Ovary (tissue), 7 donors: ENCODE measurements at regions not wholly inside any gene's neighbourhood (a gene's known extent, or its start where the extent isn't known, plus 50 kb on each side); places are given as distances from the start of the nearest gene placed in this dataset.

Source experiments
- DNase-seq, 5 donors: peaks; one replicate each; pipeline ENCODE4 v3.0.0-alpha.2; 2019 to 2020
- H3K27ac ChIP-seq, 2 donors: fragments of 200-600 bp; one replicate each; pipeline versions ENCODE4 v1.5.1 to v1.8.0; 2019 to 2022
- H3K27me3 ChIP-seq: fragments of 200-600 bp; one replicate; pipeline ENCODE4 v1.8.0; 2022
- H3K36me3 ChIP-seq: fragments of 200-600 bp; sonication (generic); one replicate; pipeline ENCODE4 v1.5.1; 2019
- H3K4me1 ChIP-seq: one replicate; pipeline ENCODE4 v1.8.1; 2013; ENCODE audit warnings: mild to moderate bottlenecking, moderate library complexity; ENCODE audit not compliant: insufficient read depth
- H3K4me3 ChIP-seq: fragments of 200-600 bp; sonication (generic); one replicate; pipeline ENCODE4 v1.5.1; 2017
- H3K9me3 ChIP-seq, 2 donors: fragments of 200-600 bp in 1 of 2; sonication (generic) in 1 of 2; one replicate each; pipeline versions ENCODE4 v1.5.1 to v1.8.1; 2013 to 2019; ENCODE audit warnings: mild to moderate bottlenecking in 1 of 2, moderate library complexity in 1 of 2
- CTCF ChIP-seq, 3 donors: fragments of 450-650 bp in 2 of 3; fragments of 200-600 bp in 1 of 3; IDR thresholded peaks; one replicate each; pipeline versions ENCODE4 v1.5.1 to v1.8.0; 2016 to 2022; ENCODE audit warnings: antibody characterized with exemption in 3 of 3, mild to moderate bottlenecking in 1 of 3
- EP300 ChIP-seq: sonication (generic); formaldehyde crosslinking; IDR thresholded peaks from one replicate; pipeline ENCODE4 v1.6.1; 2017; ENCODE audit warnings: antibody characterized with exemption
- POLR2A ChIP-seq: fragments of 450-650 bp; IDR thresholded peaks from one replicate; pipeline ENCODE4 v1.6.1; 2017; ENCODE audit warnings: antibody characterized with exemption, mild to moderate bottlenecking, moderate library complexity
- WGBS, 3 donors: extraction: QIAGEN DNeasy Blood & Tissue Kit in 1 of 3; methylation state at CpG; one replicate each; pipeline versions ENCODE4 v1.1.5 to v1.1.7; 2013 to 2017; 5-methylcytosine and 5-hydroxymethylcytosine counted together
- intact Hi-C, 4 donors: fragments of 100-400 bp; cut with DNase I; formaldehyde crosslinking; loops; one replicate each; pipeline versions ENCODE4 v1.11.0 to v1.15.1; 2022 to 2023
- donor health status: DM: no; HTN: no; CAD: no; lungs with moderate emphysema.
- donor health status: DM: no; HTN: no; CAD: no.
- donor health status: Bipolar disorder and iron deficiency.
- donor health status: DM: no; HTN: no; CAD: no.
- donor health status: DM: yes; HTN: yes; CAD: no.

- H3K4me1 ChIP-seq = no peaks in the 10 kb centered on the region
- H3K4me3 ChIP-seq = no peak overlapping the region
- TF ChIP-seq CTCF (IDR thresholded peaks at IDR 0.05) = no peak
- 36 to 47% (median 40%) methylated on average over 8 of the region's 8 CpGs for WGBS, 3 donors
- no peaks in the 10 kb centered on the region for H3K27me3 ChIP-seq
- no peak overlapping the region for H3K27ac ChIP-seq
- intact Hi-C loops = no loop called here
- no peaks in the 10 kb centered on the region for H3K9me3 ChIP-seq
- DNase-seq = no peak
- H3K36me3 ChIP-seq = no peaks in the 10 kb centered on the region
Measured at GRCh38 chr5:109511980-109512734, 102.4 kb upstream of the PJA2 start.

DNA sequence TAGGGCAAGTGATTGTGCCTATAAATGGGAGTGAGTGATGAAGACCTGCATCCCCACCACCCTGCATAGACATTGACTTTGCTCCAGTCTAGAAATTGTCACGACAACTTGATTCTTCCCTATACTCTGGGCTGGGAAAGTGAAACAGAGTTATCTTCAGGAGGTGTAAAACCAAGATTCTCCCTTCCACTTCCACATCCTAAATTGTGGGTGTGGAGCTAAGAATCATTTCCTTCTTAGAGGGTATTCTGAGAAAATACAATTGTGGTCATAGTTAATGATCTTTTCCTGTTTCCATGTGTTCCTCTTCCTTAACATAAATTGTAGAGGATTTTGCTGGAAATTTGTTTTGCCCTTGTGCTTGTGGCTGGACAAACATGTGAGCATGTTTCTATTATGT is 96.8 kb upstream of the PJA2 start:
- Histone ChIP-seq H3K27ac (no peak overlapping the region), H3K9me3 (no peaks in the 10 kb centered on the region), H3K4me3 (no peak overlapping the region), H3K36me3 (no peaks in the 10 kb centered on the region), H3K4me1 (no peaks in the 10 kb centered on the region), H3K27me3 (no peaks in the 10 kb centered on the region)
- intact Hi-C loops = no loop called here
- 94 to 98% (median 96%) methylated on average over 1 of the region's 1 CpG for WGBS, 3 donors
- no peak for DNase-seq
- no peak for TF ChIP-seq POLR2A
- no peak for TF ChIP-seq EP300
- no peak for TF ChIP-seq CTCF (IDR thresholded peaks at IDR 0.05)

DNA sequence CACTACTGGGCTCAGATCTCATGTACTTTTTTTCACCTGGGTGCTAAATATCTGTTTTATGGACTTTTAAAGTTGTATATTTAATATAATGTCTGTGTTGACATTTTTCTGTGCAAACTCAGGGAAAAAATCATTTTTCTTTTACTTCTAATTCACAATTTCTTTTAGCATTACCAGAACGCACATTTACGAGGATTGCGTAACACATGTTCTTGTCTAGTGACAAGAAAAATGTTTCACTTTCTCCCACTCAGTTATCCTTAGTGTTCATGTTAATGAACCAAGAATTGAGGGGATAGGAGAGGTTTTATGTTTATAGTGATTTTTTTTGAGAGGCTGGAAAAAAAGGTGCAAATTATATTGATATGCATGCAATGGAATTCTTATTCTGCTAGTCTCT is 86.3 kb upstream of the PJA2 start:
- TF ChIP-seq EP300 = no peak
- no peak for TF ChIP-seq CTCF (IDR thresholded peaks at IDR 0.05)
- no peak for TF ChIP-seq POLR2A
- no peak overlapping the region for H3K27ac ChIP-seq
- H3K9me3 ChIP-seq = no peaks in the 10 kb centered on the region
- H3K36me3 ChIP-seq = no peaks in the 10 kb centered on the region
- DNase-seq = no peak
- H3K27me3 ChIP-seq = no peaks in the 10 kb centered on the region
- no peak overlapping the region for H3K4me3 ChIP-seq
- no peaks in the 10 kb centered on the region for H3K4me1 ChIP-seq
- intact Hi-C loops = no loop called here
- WGBS, 3 donors = 57 to 80% (median 66%) methylated on average over 3 of the region's 3 CpGs

- TF ChIP-seq CTCF (IDR thresholded peaks at IDR 0.05) (no peak), POLR2A (no peak), EP300 (no peak)
- Histone ChIP-seq H3K27ac (no peak overlapping the region), H3K36me3 (no peaks in the 10 kb centered on the region), H3K4me1 (no peaks in the 10 kb centered on the region), H3K9me3 (no peaks in the 10 kb centered on the region), H3K27me3 (no peaks in the 10 kb centered on the region), H3K4me3 (no peak overlapping the region)
- 97 to 99% (median 97%) methylated on average over 65 of the region's 65 CpGs for WGBS, 3 donors
- DNase-seq = no peak
- intact Hi-C loops = no loop called here
Measured at GRCh38 chr5:109487753-109488420, 78.1 kb upstream of the PJA2 start.
